Caki2 (cell line): ENCODE measurements at regions not wholly inside any gene's neighbourhood (a gene's known extent, or its start where the extent isn't known, plus 50 kb on each side); places are given as distances from the start of the nearest gene placed in this dataset.

ENCODE experiments used
- DNase-seq: peaks from one replicate; pipeline ENCODE4 v3.0.0-alpha.2; 2015; ENCODE audit warnings: low read depth
- in situ Hi-C: cut with HindIII; loops from 2 replicates; pipeline ENCODE4 v1.10.0; 2016; ENCODE audit warnings: low sequenced_read_pairs, low pct_unique_long_range_greater_than_20kb, mixed read lengths

DNA sequence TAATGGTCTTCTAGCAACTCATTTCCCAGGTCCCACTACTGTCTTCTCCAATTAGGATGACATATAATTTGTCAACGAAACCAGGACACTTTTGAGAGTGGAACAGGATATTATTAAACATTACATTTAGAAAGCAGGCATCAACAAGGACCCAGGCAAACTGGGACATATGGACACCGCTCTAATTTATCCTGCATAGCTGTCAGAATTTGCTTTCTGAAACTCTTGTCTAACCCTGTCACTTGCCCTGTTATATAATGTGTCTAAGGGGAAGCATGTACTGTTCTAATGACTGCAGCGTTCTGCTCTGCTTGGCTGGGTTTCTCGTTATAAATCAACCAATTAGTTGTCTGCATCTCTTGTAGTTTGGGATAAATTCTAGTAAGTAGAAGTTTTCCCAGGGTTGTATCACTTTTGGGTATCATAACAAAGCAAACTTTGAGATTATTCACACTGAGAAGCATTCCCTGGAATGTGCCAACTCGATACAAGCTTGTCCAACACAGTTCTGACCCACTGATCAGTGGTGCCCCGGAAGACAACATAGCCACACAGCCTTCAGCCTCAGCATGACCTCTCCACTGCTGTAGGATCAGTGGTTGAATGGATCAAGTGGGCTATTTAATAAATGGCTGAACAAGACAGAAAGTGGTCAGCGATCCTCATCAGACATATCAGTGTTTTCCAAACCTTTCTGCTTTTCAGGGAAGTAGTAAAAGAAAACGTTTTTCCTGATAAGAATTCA, 228.1 kb downstream of the KIF20B start:
- no peak for DNase-seq
- in situ Hi-C loops: no loop called here

DNA sequence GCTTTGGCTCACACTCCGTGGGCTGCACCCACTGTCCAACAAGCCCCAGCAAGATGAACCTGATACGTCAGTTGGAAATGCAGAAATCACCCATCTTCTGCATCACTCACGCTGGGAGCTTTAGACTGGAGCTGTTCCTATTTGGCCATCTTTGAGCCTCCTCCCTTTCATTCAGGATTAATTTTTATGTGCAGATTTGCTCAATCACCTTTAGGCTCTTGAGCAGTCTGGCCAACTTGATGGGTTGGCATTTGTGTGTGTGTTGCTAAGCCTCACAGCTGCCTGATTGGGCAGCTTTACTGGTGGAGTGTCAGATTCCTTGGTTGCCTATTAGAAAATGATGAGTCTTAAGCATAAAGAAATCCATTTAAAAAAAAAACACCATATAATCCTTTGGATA, 236.1 kb downstream of the KIF20B start:
- DNase-seq: no peak
- in situ Hi-C loops: no loop called here

DNA sequence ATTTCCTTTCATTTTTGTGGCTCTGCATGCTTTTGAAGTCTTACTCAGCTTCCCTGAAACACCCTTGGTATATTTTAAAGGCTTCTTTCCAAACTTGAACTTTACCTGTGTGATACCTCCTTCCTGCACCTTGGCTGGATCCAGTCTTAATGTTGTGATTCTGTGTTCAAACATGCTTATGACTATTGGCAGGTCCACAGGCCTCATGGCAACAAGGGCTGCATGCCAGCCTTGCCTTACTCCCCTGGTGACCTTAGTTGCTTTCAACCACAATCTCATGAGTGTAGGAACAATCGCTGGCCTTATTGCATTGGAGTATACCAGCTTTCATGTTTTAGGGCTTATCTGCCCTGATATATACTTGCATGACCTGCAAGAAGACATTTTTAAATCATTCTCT, 238.7 kb downstream of the KIF20B start:
- in situ Hi-C loops: no loop called here
- DNase-seq: no peak

DNA sequence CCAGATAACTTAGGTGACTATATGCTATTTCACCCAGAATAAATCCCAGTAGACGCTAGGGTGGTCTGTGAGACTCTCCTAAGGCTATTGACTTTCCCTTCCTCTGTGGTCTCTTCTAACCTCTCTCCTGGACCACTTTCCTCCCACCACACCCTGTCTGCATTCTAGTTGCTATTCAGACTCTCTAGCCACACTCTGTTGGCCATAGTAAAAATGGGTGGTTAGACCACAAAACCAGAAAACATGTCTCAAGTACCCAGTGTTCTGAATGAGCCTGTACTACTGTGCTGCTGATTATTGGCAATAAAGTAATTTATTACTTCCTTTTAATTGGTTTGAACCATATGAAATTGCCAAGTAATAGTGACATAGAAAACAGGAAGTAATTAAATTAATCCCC, 240.8 kb downstream of the KIF20B start:
- in situ Hi-C loops: no loop called here
- DNase-seq: no peak

DNA sequence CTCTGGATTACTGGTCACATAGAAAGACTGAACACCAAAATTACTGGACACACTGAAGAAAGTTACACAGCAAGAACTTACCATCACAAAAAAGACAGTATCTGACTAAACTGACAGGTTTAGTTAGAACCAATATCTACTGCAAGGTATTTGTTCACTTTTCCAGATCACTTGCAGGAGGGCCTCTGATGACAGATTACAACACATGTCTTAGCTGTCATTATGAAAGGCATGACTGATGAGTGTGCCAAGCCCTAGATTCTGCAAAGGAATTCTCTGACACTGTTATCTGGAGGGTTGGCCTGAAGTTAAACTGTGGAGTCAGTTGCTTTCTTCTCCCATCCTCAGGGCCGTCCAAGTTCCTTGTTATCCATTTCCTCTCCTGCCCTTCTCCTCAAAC, 242.7 kb downstream of the KIF20B start:
- in situ Hi-C loops: no loop called here
- DNase-seq: no peak

DNA sequence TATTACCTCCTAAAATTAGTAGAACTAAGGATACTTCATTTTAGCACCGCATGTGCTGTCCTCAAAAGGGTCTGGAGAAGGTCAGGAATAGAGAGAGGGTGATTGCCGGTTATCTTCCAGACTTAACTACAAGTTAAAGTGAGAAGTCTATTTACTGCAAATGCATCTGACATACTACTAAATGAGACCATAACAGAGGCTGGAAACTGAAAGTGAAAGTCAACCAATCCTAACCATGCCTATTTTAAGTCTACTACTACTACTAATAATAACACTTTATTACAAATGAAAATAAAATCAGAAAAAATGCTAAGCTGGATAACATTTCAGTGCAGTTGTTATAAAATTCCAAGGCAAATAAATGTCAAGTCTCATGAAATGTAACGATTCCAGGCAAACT, 244.7 kb downstream of the KIF20B start:
- in situ Hi-C loops: no loop called here
- DNase-seq: no peak

DNA sequence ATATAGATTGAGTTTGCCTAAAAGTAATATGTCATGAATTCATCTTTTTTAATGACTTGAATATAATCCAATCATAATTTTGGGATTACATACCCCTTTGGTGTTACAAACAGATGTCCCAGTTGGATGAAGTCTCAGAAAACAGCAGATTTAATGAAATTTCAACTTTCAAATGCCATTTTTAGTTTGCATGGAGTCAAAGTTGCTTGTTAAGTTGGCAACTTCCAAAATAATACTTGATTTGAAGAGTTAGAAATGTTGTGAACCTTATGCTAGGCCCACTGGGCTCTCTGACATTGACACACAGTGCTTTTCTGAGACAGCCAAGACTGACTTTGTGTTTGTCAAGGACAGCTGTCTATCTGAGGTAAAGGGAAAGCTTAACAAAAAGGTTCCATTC, 248.1 kb downstream of the KIF20B start:
- in situ Hi-C loops: no loop called here
- DNase-seq: no peak

DNA sequence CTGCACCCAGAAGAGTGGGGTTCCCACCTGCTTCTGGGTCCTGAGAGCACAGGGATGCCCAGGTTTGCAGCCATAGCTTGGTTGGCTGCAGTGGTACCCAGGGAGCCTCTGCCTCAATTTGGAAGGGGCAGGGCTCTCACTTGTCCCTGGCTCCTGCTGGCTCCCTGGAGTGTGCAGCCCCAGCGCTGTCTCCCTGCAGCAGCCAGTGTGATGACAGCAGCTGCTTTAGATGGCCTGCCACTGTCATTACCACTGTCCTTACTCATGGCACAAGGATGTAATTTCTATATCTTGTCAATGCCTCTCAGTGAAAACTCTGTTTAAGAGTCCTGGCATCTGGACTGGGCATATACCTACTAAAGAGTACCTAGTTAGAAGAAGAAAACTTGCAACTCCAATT, 250.9 kb downstream of the KIF20B start:
- DNase-seq: no peak
- in situ Hi-C loops: no loop called here

DNA sequence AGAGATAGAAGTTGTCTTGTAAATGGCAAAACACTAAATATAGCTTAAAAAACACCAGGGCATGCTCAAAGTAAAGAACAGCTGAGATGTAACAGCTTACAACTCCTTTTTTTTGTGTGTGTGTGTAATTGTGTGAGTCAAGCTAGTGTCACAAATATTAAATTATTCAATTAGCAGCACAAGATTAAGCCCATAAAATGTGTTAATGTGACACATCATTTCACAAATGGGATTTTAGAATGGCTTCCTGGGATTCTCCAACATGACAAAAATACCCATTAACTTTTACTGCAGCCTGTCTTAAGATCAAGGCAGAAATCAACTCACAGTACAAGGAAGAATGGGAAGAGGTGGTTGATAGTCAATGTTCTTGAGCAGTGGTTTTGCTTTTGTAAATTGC, 251.4 kb downstream of the KIF20B start:
- no peak for DNase-seq
- in situ Hi-C loops: no loop called here

DNA sequence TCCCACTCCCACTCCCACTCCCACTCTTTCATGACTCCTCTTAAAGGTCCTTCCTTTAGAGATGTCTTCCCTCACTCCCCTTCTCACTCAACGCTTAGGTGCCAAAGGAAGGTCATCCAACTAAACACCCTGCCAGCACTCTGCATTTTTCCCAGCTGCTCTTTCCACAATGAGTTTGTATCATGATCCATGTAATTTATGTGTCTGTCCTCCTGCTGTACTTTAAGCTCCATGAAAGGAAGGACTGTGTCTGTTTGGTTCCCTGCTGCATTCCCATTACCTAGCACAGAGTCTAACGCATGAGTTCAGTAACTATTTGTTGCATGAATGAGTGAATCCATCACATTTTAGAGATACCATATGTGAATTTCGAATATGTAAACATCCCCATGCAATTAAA, 252.7 kb downstream of the KIF20B start:
- in situ Hi-C loops: no loop called here
- DNase-seq: no peak

DNA sequence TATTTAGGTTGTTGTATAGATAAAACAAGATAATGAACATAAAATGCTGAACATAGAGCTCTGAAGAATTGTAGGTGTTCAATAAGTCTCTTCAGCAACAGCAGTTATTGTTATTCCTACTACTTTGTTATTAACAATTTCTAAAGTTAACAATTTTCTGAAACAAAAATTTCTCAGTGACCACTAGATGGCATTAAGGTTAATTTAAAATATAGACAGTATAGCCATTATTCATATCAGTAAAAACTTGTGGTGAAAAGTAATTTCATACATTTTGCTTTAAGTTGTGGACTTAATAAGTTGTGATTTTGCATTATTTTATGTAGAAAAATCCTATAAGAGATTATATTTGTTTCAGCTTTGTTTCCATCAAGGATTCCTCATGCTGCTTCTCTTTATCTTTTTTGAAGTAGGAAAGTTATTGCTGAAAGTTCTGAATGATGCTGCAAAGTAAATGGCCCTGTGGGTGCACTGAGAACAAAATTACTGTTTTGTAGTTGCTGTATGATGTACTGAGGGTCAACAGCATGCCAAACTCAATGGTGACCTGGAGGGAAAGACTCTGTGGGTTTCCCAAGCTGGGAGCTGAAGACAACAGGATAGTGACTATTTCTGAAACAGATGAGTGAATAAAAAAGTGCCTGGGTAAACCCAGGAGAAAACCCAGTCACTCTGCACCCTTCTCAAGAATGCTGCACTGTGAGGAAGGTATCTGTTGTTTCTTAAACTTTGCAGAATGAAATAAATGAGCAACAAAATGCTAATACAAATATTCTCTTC, 253.6 kb downstream of the KIF20B start:
- DNase-seq: no peak
- in situ Hi-C loops: no loop called here

DNA sequence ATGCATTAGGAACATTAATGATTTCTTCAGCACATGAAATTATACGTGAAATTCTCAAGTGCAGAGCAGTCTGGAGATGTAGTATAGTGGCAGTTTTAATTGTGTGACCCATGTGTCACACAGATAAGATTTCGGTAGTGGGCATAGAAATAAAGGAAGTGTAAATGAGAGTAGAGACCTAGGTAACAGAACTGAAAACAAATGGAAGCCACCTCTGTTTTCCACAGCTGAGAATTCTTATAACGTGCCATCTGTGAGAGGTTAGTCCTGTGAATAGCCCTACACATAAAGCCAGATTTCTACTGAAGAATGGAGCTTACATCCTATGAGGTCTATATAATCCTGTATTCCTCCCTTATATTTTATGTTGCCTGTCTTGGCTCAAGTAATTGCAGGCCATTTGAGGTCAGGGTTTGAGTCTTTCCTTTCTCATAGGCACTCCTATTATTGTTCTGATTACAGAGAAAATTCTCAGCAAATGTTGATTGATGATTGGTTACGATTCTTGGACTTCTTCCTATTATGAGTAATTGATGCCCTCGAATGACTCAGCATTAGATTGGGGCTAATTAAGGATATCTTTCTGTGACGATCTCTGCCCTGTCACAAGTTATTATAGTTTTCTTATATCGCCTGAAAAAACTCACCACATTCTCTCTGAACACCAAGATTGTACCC, 258.2 kb downstream of the KIF20B start:
- in situ Hi-C loops: no loop called here
- DNase-seq: no peak

DNA sequence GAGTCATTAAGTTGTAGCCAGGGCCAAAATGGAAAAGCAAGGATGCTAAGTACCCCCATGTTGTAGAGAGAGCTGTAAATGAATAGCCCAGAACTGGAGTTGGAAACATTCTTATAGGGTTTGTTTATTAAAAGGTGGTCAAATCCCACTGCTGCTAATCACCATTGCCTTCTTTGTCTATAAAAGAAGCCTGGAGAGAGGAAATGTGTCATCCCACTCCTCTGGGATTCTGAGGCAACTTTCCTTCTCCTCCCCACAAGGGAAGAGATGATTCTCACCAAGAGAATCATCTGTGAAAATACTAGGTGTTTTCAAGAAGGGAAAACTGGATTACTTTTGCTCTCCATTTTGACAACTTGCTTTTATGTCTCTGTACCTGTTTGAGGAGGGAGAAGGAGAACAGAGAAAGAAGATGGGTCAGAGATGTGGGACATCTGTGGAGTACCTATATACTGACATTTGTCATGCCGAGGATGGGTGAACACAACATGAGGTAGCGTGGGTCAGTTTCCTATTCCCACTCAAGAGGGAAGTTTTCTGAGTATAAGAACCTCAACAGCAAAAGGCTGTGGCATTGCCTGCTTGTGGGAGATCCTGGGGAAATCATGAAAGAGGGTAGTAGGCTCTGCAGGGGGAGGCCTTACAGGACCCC, 262.2 kb downstream of the KIF20B start:
- no peak for DNase-seq
- in situ Hi-C loops: no loop called here

DNA sequence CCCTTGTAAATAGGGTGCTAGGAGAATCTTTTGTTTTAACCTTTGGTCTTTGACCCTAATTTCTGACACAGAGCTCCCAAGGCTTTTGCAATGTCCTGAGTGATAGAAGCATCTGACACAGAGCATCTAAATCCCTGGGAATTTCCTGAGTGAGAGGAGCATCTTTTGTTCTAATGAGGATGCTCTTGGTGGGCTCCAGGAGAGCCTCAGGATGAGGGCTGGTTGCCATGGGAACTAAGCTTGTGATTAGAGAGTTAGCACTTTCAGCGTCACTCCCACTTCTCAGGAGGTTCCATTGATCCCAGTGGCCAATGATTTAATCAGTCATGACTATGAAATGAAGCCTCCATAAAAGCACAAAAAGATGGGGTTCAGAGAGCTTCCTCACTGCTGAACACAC, 264.8 kb downstream of the KIF20B start:
- in situ Hi-C loops: no loop called here
- no peak for DNase-seq

DNA sequence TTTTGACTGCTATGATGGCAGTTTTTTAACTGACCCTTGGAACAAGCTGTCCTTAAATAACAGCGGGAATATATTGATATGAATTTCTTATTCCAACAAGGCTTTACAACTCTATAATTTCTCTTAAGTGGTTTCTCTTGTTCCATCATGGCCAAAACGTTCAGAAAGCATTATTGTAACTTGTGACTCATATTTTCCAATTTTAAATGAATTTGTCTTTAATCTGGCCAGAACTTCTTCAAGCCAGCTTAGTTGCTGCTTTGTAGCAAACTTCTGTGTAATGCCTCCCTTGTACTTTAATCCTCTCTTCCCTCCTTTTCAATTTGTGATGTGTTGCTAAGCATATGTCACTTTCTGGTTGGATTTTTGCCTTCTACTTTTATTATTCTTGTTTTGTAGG, 271.9 kb downstream of the KIF20B start:
- in situ Hi-C loops: no loop called here

DNA sequence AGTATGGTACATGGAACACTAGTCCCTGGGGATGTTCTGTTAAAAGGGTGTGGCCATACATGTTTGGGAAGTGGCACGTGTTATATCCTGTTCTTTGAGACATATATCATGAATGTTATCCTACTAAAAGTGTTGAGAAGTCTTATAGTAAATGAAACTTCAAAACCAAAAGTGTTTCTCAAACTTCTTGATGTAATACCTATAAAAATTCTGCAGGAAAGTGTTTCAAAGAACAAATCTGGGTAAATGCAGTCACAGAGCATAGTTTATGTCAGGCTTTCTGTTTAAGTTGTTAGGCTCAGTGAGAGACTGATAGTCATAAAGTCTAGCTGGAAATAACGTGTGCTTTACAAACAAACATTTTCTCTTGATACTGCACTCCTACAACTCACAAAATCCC, 273.7 kb downstream of the KIF20B start:
- in situ Hi-C loops: no loop called here
- no peak for DNase-seq

More for the DNA sequence above, 271.9 kb downstream of the KIF20B start:
- no peak for DNase-seq

DNA sequence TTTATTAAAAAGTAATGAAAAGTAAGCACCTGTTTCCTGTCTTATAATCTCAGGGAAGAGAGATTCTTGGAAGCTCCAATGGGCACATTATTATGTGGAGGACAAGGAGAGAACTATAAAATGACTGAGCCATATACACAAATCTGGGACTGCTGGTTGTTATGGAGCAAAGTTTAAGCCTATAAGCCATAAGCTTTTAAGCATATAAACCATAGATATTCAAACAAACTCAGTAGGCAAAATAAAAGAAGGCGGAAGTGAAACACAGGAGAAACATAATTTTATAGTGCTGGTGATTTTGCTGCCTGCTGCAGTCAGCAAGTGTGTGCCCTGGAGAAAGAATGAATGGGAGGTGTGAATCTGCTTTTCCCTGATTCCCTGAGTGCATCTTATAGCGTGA, 274.4 kb downstream of the KIF20B start:
- no peak for DNase-seq
- in situ Hi-C loops: no loop called here

DNA sequence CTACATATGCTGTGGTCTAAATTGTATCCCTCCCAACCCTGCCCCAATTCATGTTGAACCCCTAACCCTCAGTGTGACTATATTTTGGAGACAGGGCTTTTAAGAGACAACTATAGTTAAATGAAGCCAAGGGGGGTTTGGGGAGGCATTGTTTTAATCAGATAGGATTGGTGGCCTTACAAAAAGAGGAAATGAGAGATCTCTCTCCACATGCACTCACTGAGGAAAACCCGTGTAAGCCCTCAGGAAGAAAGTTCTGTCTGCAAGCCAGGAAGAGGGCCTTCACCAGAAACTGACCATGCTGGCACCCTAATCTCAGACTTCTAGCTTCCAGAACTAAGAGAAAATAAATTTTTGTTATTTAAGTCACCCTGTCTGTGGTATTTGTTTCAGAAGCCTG, 276.7 kb downstream of the KIF20B start:
- in situ Hi-C loops: no loop called here
- no peak for DNase-seq

DNA sequence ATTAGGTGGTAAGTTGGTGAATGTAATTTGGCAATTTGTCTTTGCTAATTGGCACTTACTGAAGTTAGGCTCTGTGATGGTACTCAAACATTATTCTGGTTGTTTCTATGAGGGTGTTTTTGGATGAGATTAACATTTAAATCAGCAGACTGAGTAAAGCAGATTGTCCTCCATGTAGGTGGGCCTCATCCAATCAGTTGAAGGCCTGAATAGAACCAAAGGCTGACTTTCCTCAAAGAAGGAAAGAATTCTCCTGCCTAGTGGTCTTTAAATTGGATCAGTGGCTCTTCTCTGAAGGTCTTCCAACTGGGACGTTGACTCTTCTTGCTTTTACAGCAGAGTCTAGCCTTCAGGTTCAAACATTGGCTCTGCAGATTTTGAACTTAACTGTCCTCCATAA, 278.3 kb downstream of the KIF20B start:
- DNase-seq: no peak
- in situ Hi-C loops: no loop called here
